ENCODE measurements at regions not wholly inside any gene's neighbourhood (a gene's known extent, or its start where the extent isn't known, plus 50 kb on each side); places are given as distances from the start of the nearest gene placed in this dataset.

- DNase-seq (ENCODE audit: extremely low spot score, unreplicated experiment), result no peak
- H3K4me1 Mint-ChIP-seq (ENCODE audit: unreplicated experiment), result no peaks in the 10 kb centered on the region
- no peak for TF ChIP-seq CTCF (IDR thresholded peaks at IDR 0.05)
- no peaks in the 10 kb centered on the region for H3K36me3 Mint-ChIP-seq (ENCODE audit: unreplicated experiment)
- H3K4me3 Mint-ChIP-seq (ENCODE audit: unreplicated experiment), result no peak overlapping the region
- H3K27me3 Mint-ChIP-seq (ENCODE audit: unreplicated experiment), result peaks cover 3% of the 10 kb centered on the region
- H3K27ac Mint-ChIP-seq (ENCODE audit: unreplicated experiment), result no peak overlapping the region
- no peaks in the 10 kb centered on the region for H3K9me3 Mint-ChIP-seq (ENCODE audit: unreplicated experiment)
Observed at GRCh38 chr2:139225961-139226360, 445.8 kb upstream of the NXPH2 start.

- DNase-seq (ENCODE audit: extremely low spot score, unreplicated experiment), result no peak
- Mint-ChIP-seq H3K27me3 (ENCODE audit: unreplicated experiment) (no peaks in the 10 kb centered on the region), H3K4me1 (ENCODE audit: unreplicated experiment) (no peaks in the 10 kb centered on the region), H3K27ac (ENCODE audit: unreplicated experiment) (no peak overlapping the region), H3K36me3 (ENCODE audit: unreplicated experiment) (no peaks in the 10 kb centered on the region), H3K9me3 (ENCODE audit: unreplicated experiment) (no peaks in the 10 kb centered on the region), H3K4me3 (ENCODE audit: unreplicated experiment) (no peak overlapping the region)
- no peak for TF ChIP-seq CTCF (IDR thresholded peaks at IDR 0.05)
Observed at GRCh38 chr2:139218181-139218580, 438.0 kb upstream of the NXPH2 start.

- no peaks in the 10 kb centered on the region for H3K36me3 Mint-ChIP-seq (ENCODE audit: unreplicated experiment)
- DNase-seq (ENCODE audit: extremely low spot score, unreplicated experiment), result no peak
- no peak for TF ChIP-seq CTCF (IDR thresholded peaks at IDR 0.05)
- no peaks in the 10 kb centered on the region for H3K27me3 Mint-ChIP-seq (ENCODE audit: unreplicated experiment)
- no peak overlapping the region for H3K4me3 Mint-ChIP-seq (ENCODE audit: unreplicated experiment)
- H3K27ac Mint-ChIP-seq (ENCODE audit: unreplicated experiment), result no peak overlapping the region
- no peaks in the 10 kb centered on the region for H3K4me1 Mint-ChIP-seq (ENCODE audit: unreplicated experiment)
- H3K9me3 Mint-ChIP-seq (ENCODE audit: unreplicated experiment), result no peaks in the 10 kb centered on the region
Observed at GRCh38 chr2:139217641-139218040, 437.5 kb upstream of the NXPH2 start.

GRCh38 chr2:139216435-139216834, 436.2 kb upstream of the NXPH2 start:
- H3K4me1 Mint-ChIP-seq (ENCODE audit: unreplicated experiment), result no peaks in the 10 kb centered on the region
- H3K9me3 Mint-ChIP-seq (ENCODE audit: unreplicated experiment), result no peaks in the 10 kb centered on the region
- no peaks in the 10 kb centered on the region for H3K27me3 Mint-ChIP-seq (ENCODE audit: unreplicated experiment)
- no peak overlapping the region for H3K4me3 Mint-ChIP-seq (ENCODE audit: unreplicated experiment)
- no peak for DNase-seq (ENCODE audit: extremely low spot score, unreplicated experiment)
- no peak overlapping the region for H3K27ac Mint-ChIP-seq (ENCODE audit: unreplicated experiment)
- no peaks in the 10 kb centered on the region for H3K36me3 Mint-ChIP-seq (ENCODE audit: unreplicated experiment)
- no peak for TF ChIP-seq CTCF (IDR thresholded peaks at IDR 0.05)

- Mint-ChIP-seq H3K27ac (ENCODE audit: unreplicated experiment) (no peak overlapping the region), H3K36me3 (ENCODE audit: unreplicated experiment) (no peaks in the 10 kb centered on the region), H3K9me3 (ENCODE audit: unreplicated experiment) (no peaks in the 10 kb centered on the region), H3K4me1 (ENCODE audit: unreplicated experiment) (no peaks in the 10 kb centered on the region), H3K27me3 (ENCODE audit: unreplicated experiment) (no peaks in the 10 kb centered on the region), H3K4me3 (ENCODE audit: unreplicated experiment) (no peak overlapping the region)
- no peak for DNase-seq (ENCODE audit: extremely low spot score, unreplicated experiment)
- TF ChIP-seq CTCF (IDR thresholded peaks at IDR 0.05), result no peak
Observed at GRCh38 chr2:139214801-139215200, 434.6 kb upstream of the NXPH2 start.
